ENCODE measurements at regions not wholly inside any gene's neighbourhood (a gene's known extent, or its start where the extent isn't known, plus 50 kb on each side); places are given as distances from the start of the nearest gene placed in this dataset.

DNA sequence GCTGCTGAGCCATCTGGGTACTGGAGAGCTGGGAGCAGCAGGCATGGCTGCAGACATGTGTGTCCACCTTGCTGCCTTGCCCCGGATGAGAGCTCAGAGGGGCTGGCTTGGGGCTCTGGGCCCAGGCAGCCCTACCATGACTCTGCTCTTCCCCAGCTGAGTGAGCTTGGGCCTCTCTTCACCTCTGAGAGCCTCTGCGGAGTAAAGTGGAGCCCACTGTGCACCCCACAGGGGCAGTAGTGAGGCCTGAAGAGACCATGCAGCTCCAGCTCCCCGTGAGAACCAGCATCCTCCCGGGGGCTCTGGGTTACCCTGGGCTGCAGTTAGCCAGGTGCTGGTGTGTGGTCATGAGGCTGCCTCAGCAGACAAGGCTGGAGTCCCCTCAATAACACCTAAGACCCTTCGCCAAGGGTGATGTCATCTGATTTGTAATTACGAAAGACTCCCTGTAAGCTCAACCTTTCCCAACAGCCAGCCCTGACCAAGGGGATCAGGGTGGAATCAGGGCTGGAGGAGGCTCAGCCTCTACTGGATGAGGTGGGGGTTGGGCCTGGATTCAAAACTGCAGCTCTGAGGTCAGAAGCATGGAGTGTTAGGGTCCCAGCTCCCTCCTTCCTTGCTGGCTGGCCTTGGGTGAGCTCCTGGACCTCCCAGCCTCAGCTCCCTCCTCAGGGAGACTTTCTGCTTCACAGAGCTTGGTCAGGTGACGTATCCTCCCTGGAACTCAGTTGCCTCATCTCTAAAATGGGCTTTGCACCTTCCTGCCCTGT lies 308.0 kb downstream of the MATN1 start:
- Histone ChIP-seq H3K36me3 (ENCODE audit: control insufficient read depth in 2 of 2, insufficient read depth in 2 of 2, low read length in 2 of 2) (no peaks in the 10 kb centered on the region), H3K9me3 (ENCODE audit: control insufficient read depth in 2 of 2, low read length in 2 of 2) (no peaks in the 10 kb centered on the region), H3K4me1 (ENCODE audit: control insufficient read depth, insufficient read depth, low read length) (no peaks in the 10 kb centered on the region), H3K27me3 (ENCODE audit: control insufficient read depth in 1 of 2, insufficient read depth in 2 of 2, low read length in 2 of 2) (peaks cover 6 to 20% of the 10 kb centered on the region in 2 donors), H3K9ac (ENCODE audit: low read length in 2 of 2) (no peak overlapping the region), H3K27ac (ENCODE audit: low read length) (no peak overlapping the region), H3K4me3 (ENCODE audit: low read length in 2 of 2) (no peak overlapping the region)

GRCh38 chr1:30414851-30415165 lies 308.6 kb downstream of the MATN1 start:
- H3K27me3 ChIP-seq (ENCODE audit: control insufficient read depth in 1 of 2, insufficient read depth in 2 of 2, low read length in 2 of 2): peaks cover 6 to 21% of the 10 kb centered on the region in 2 donors
- no peaks in the 10 kb centered on the region for H3K36me3 ChIP-seq (ENCODE audit: control insufficient read depth in 2 of 2, insufficient read depth in 2 of 2, low read length in 2 of 2)
- no peak overlapping the region for H3K9ac ChIP-seq (ENCODE audit: low read length in 2 of 2)
- H3K4me3 ChIP-seq (ENCODE audit: low read length in 2 of 2): no peak overlapping the region
- no peaks in the 10 kb centered on the region for H3K4me1 ChIP-seq (ENCODE audit: control insufficient read depth, insufficient read depth, low read length)
- no peaks in the 10 kb centered on the region for H3K9me3 ChIP-seq (ENCODE audit: control insufficient read depth in 2 of 2, low read length in 2 of 2)
- H3K27ac ChIP-seq (ENCODE audit: low read length): no peak overlapping the region

- Histone ChIP-seq H3K27ac (ENCODE audit: low read length) (no peak overlapping the region), H3K9ac (ENCODE audit: low read length in 2 of 2) (no peak overlapping the region), H3K36me3 (ENCODE audit: control insufficient read depth in 2 of 2, insufficient read depth in 2 of 2, low read length in 2 of 2) (no peaks in the 10 kb centered on the region), H3K9me3 (ENCODE audit: control insufficient read depth in 2 of 2, low read length in 2 of 2) (no peaks in the 10 kb centered on the region), H3K27me3 (ENCODE audit: control insufficient read depth in 1 of 2, insufficient read depth in 2 of 2, low read length in 2 of 2) (peaks cover 6 to 24% of the 10 kb centered on the region in 2 donors), H3K4me1 (ENCODE audit: control insufficient read depth, insufficient read depth, low read length) (no peaks in the 10 kb centered on the region), H3K4me3 (ENCODE audit: low read length in 2 of 2) (no peak overlapping the region)
Observed at GRCh38 chr1:30414086-30414850, 309.1 kb downstream of the MATN1 start.

DNA sequence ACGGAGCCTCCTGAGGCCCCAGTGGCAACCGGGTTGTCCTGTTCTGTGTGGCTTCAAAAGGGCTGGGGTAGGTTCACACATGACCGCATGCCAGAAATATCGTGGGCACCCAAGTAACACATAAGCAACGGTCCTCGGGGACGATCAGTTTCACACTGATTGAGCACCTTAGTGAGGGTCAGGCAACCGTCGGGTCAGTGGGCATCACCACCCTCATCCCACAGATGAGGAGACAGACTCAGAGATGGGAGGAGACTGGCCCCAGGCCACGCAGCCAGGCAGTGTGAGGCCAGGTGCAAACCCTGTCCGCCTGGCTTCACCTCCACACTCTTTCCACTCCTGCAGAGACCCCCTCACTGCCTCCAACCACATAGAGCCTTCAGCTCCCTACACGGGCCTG lies 309.8 kb downstream of the MATN1 start:
- no peak overlapping the region for H3K27ac ChIP-seq (ENCODE audit: low read length)
- H3K27me3 ChIP-seq (ENCODE audit: control insufficient read depth in 1 of 2, insufficient read depth in 2 of 2, low read length in 2 of 2): peaks cover 9 to 23% of the 10 kb centered on the region in 2 donors
- no peaks in the 10 kb centered on the region for H3K9me3 ChIP-seq (ENCODE audit: control insufficient read depth in 2 of 2, low read length in 2 of 2)
- H3K36me3 ChIP-seq (ENCODE audit: control insufficient read depth in 2 of 2, insufficient read depth in 2 of 2, low read length in 2 of 2): no peaks in the 10 kb centered on the region
- H3K4me1 ChIP-seq (ENCODE audit: control insufficient read depth, insufficient read depth, low read length): no peaks in the 10 kb centered on the region
- H3K4me3 ChIP-seq (ENCODE audit: low read length in 2 of 2): no peak overlapping the region
- no peak overlapping the region for H3K9ac ChIP-seq (ENCODE audit: low read length in 2 of 2)

DNA sequence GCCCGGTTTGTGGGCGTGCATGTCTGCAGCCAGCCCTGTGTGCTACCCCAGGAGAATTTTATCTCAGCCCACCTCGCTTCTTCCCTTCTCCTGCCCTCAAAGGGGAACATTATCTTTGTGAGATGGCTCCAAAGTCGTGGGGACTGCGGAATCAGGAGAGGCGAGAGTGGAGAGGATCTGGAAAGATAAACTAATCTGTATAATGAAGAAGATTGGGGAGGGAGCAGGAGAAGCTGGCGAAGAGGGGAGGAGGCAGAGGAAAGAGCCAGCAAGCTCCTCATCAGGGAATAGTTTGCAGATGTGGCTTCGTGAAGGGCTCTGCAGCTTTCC lies 310.3 kb downstream of the MATN1 start:
- Histone ChIP-seq H3K27me3 (ENCODE audit: control insufficient read depth in 1 of 2, insufficient read depth in 2 of 2, low read length in 2 of 2) (peaks cover 9 to 25% of the 10 kb centered on the region in 2 donors), H3K4me3 (ENCODE audit: low read length in 2 of 2) (no peak overlapping the region), H3K4me1 (ENCODE audit: control insufficient read depth, insufficient read depth, low read length) (no peaks in the 10 kb centered on the region), H3K27ac (ENCODE audit: low read length) (no peak overlapping the region), H3K36me3 (ENCODE audit: control insufficient read depth in 2 of 2, insufficient read depth in 2 of 2, low read length in 2 of 2) (no peaks in the 10 kb centered on the region), H3K9me3 (ENCODE audit: control insufficient read depth in 2 of 2, low read length in 2 of 2) (no peaks in the 10 kb centered on the region), H3K9ac (ENCODE audit: low read length in 2 of 2) (no peak overlapping the region)

DNA sequence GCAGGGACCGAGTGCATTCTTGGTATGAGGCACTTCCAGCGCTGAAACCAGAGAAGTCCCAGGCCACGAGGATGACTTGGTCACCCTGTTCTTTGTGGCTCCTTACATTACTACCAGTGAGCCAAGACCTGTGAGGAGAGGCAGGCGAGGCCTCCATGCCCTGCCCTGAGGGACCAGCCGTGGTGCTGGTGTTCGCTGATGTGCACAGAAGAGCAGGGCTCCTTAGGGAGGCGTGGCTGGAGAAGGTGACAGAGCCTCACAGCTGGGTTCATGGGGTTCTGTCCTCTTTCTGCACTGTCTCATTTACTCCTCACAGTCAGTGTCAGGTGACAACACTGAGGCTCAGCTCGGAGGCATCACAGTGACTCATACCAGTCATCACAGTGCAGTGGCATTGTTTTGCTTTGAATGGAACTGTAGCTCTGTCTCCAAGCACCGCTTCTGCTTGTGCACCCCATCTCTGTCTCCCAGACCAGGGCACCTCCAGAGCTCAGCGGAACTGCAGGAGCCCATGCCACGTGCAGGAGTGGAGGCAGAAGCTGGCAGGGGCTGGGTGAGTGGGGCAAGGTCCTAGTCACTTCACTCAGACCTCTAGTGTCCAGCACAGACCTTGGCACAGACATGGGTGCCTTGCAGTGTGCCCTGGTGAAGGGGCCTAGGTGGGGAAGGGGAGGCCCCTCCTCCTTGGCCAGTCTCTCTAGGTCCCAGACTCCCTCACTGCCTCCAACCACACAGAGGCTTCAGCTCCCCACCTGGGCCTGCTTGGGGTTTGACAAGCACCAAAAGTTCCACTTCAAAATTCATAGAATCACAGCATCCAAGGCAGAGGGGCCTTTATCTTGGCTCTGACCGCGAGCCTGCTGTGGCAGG lies 310.9 kb downstream of the MATN1 start:
- H3K36me3 ChIP-seq (ENCODE audit: control insufficient read depth in 2 of 2, insufficient read depth in 2 of 2, low read length in 2 of 2): no peaks in the 10 kb centered on the region
- no peak overlapping the region for H3K27ac ChIP-seq (ENCODE audit: low read length)
- H3K4me3 ChIP-seq (ENCODE audit: low read length in 2 of 2): no peak overlapping the region
- H3K27me3 ChIP-seq (ENCODE audit: control insufficient read depth in 1 of 2, insufficient read depth in 2 of 2, low read length in 2 of 2): peaks cover 9 to 27% of the 10 kb centered on the region in 2 donors
- H3K9me3 ChIP-seq (ENCODE audit: control insufficient read depth in 2 of 2, low read length in 2 of 2): no peaks in the 10 kb centered on the region
- no peaks in the 10 kb centered on the region for H3K4me1 ChIP-seq (ENCODE audit: control insufficient read depth, insufficient read depth, low read length)
- no peak overlapping the region for H3K9ac ChIP-seq (ENCODE audit: low read length in 2 of 2)

DNA sequence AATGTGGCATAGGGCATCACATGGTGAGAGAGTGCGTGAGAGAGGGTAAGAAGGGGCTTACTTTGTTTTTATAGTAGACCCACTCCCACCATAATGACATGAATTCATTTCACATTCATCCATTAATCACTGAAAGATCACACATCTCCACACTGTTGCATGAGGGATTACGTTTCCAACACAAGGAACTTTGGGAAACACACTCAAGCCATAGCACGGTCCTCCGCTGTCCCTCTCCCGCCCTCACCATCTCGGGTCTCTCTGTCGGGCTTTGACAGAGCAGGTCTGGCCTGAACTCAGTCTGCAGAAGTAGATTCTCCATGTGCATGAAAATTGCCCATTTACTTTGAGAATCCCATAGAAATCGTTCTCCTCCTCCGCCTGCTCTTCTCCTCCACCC lies 312.2 kb downstream of the MATN1 start:
- Histone ChIP-seq H3K4me1 (ENCODE audit: control insufficient read depth, insufficient read depth, low read length) (no peaks in the 10 kb centered on the region), H3K9me3 (ENCODE audit: control insufficient read depth in 2 of 2, low read length in 2 of 2) (no peaks in the 10 kb centered on the region), H3K9ac (ENCODE audit: low read length in 2 of 2) (no peak overlapping the region), H3K27me3 (ENCODE audit: control insufficient read depth in 1 of 2, insufficient read depth in 2 of 2, low read length in 2 of 2) (peaks cover 13 to 32% of the 10 kb centered on the region in 2 donors), H3K4me3 (ENCODE audit: low read length in 2 of 2) (no peak overlapping the region), H3K36me3 (ENCODE audit: control insufficient read depth in 2 of 2, insufficient read depth in 2 of 2, low read length in 2 of 2) (no peaks in the 10 kb centered on the region), H3K27ac (ENCODE audit: low read length) (no peak overlapping the region)

DNA sequence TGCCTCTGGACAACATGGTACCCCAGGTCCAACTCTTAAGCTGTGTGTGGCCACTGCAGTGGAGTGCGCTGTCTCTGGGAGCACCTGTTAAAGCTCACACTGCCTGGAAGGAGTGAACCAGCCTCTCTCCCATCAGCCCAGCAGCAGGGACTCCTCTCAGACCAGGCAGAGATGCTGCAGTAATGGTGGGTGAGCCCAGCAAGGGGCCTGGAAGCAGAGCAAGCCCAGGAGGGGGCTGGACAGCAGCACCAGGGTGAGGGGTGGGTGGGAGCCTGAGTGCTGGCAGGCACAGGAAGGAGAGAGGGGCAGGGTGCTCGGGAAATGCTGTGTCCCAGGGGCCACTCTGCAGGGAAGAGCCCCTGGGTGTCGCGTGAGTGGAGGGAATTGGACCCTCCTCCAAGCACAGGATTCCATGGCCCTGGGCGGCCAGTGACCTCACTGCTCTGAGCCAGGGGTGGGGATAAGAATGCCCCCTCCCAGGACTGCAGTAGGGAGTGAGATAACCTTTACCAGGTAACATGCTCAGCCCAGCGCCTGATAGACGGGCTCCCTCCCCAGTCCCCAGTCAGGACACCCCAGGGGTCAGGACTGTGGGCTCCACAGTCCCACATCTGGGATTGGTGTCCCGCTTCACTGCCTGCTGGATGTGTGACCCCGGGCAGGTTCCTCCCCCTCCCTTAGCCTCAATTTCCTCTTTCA lies 313.1 kb downstream of the MATN1 start:
- peaks cover 13 to 25% of the 10 kb centered on the region in 2 donors for H3K27me3 ChIP-seq (ENCODE audit: control insufficient read depth in 1 of 2, insufficient read depth in 2 of 2, low read length in 2 of 2)
- H3K36me3 ChIP-seq (ENCODE audit: control insufficient read depth in 2 of 2, insufficient read depth in 2 of 2, low read length in 2 of 2): no peaks in the 10 kb centered on the region
- no peak overlapping the region for H3K9ac ChIP-seq (ENCODE audit: low read length in 2 of 2)
- no peak overlapping the region for H3K4me3 ChIP-seq (ENCODE audit: low read length in 2 of 2)
- H3K27ac ChIP-seq (ENCODE audit: low read length): no peak overlapping the region
- no peaks in the 10 kb centered on the region for H3K9me3 ChIP-seq (ENCODE audit: control insufficient read depth in 2 of 2, low read length in 2 of 2)
- no peaks in the 10 kb centered on the region for H3K4me1 ChIP-seq (ENCODE audit: control insufficient read depth, insufficient read depth, low read length)

DNA sequence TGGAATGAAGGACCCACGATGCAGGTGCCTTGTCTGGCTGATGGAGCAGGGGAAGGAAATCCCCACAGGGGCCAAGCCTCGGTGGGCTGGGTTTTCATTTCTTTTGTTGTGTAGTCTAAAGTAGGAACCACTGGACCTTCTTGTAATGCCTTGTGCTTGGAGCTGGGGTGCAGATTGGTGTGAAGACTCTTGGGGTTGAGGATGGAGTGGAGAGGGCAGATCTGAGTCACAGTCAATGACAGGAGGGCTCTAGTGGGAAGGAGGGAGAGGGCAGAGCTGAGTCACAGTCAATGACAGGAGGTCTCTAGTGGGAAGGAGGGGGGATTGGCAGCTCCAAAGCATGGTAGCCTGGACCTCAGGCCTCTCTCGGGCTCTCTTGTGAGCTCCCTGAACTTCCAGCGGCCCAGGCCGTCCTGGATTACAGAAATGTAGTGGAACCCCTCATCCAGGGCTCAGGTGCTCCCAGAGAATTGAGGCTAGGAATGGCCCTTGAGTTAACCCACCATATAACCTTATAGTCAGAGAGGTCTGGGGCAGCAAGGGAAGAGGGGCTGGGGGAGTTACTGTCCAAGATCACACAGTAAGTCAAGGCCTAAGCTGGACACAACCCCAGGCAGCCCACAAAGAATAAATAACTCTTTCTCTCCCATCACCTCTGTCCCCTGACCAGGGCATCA lies 313.8 kb downstream of the MATN1 start:
- Histone ChIP-seq H3K36me3 (ENCODE audit: control insufficient read depth in 2 of 2, insufficient read depth in 2 of 2, low read length in 2 of 2) (no peaks in the 10 kb centered on the region), H3K4me1 (ENCODE audit: control insufficient read depth, insufficient read depth, low read length) (no peaks in the 10 kb centered on the region), H3K4me3 (ENCODE audit: low read length in 2 of 2) (no peak overlapping the region), H3K27ac (ENCODE audit: low read length) (no peak overlapping the region), H3K27me3 (ENCODE audit: control insufficient read depth in 1 of 2, insufficient read depth in 2 of 2, low read length in 2 of 2) (peaks cover 10 to 27% of the 10 kb centered on the region in 2 donors), H3K9me3 (ENCODE audit: control insufficient read depth in 2 of 2, low read length in 2 of 2) (no peaks in the 10 kb centered on the region), H3K9ac (ENCODE audit: low read length in 2 of 2) (no peak overlapping the region)
